ENCODE measurements at regions not wholly inside any gene's neighbourhood (a gene's known extent, or its start where the extent isn't known, plus 50 kb on each side); places are given as distances from the start of the nearest gene placed in this dataset.
"Not testable (repeated sequence)": the region's sequence is repeated elsewhere in the genome, so short reads cannot be mapped to it uniquely, and the experiment has no call there.

DNA sequence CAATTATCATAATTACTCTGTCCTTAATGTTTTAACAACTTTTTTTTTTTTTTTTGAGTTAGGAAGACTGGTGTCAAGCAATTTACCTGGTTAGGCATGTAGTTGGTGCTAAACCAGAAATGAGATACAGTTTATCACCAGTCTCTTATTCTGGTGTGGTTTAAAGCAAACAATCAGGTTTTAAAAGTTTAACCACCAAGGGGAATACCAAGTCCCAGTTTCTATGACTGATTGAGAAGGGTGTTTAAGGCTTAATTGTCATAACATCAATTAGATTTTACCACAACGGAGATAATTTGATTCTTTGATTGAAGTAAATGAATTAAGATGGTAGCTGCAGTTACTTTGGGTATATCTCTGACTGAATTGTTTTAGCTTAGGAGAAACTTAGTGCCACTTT is 197.8 kb downstream of the TFAP2B start:
- H3K4me1 Mint-ChIP-seq (ENCODE audit: low read depth), result no peaks in the 10 kb centered on the region
- H3K4me3 Mint-ChIP-seq, result no peak overlapping the region
- H3K27ac Mint-ChIP-seq, result no peak overlapping the region
- no peak for DNase-seq (ENCODE audit: low spot score)
- intact Hi-C loops (cut with micrococcal nuclease), result no loop called here
- no peaks in the 10 kb centered on the region for H3K9me3 Mint-ChIP-seq
- no peaks in the 10 kb centered on the region for H3K27me3 Mint-ChIP-seq (ENCODE audit: insufficient read depth)
- H3K36me3 Mint-ChIP-seq (ENCODE audit: low read depth), result no peaks in the 10 kb centered on the region

DNA sequence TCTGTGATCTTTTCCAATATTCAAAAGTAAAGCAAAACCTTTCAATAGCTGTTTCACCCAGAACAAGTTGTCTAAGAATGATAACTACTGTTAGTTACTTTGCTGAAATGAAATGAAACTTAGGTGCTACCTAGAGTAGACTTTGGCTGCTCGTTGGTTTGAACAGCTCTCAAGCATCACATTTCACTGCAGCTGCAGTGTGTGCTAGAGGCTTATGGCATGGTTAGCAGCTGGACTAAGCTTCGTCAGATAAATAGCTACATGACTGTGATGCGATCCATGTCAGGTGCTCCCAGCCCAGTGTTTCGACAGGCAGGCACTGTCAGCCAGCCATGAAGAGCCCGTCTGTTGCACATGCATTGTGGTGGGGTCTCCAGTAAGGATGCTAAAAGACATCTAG is 201.1 kb downstream of the TFAP2B start:
- intact Hi-C loops (cut with micrococcal nuclease), result no loop called here
- Mint-ChIP-seq H3K4me3 (no peak overlapping the region), H3K27me3 (ENCODE audit: insufficient read depth) (no peaks in the 10 kb centered on the region), H3K36me3 (ENCODE audit: low read depth) (no peaks in the 10 kb centered on the region), H3K4me1 (ENCODE audit: low read depth) (no peaks in the 10 kb centered on the region), H3K27ac (no peak overlapping the region), H3K9me3 (peaks cover 7% of the 10 kb centered on the region)
- no peak for DNase-seq (ENCODE audit: low spot score)

DNA sequence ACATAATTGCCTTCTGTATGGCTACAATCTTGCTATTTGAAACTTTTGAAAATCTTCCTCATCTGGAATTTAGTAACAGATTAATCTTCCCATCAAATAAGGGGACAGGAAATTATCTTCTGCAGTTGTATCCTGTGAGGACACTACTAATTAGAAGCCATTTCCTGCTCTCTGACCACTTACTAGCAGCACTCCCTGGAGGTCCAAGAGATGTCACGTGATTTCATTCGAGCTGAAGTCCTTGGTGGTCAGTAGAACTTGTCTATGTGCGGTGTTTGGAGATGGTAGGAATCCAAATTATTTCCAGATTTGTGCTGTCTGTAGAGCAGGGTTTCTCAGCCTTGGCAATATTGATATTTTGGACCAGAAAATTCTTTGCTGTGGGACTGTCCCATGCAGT is 202.5 kb downstream of the TFAP2B start:
- H3K36me3 Mint-ChIP-seq (ENCODE audit: low read depth), result no peaks in the 10 kb centered on the region
- H3K4me3 Mint-ChIP-seq, result no peak overlapping the region
- H3K4me1 Mint-ChIP-seq (ENCODE audit: low read depth), result no peaks in the 10 kb centered on the region
- intact Hi-C loops (cut with micrococcal nuclease), result no loop called here
- DNase-seq (ENCODE audit: low spot score), result no peak
- peaks cover 7% of the 10 kb centered on the region for H3K9me3 Mint-ChIP-seq
- no peaks in the 10 kb centered on the region for H3K27me3 Mint-ChIP-seq (ENCODE audit: insufficient read depth)
- no peak overlapping the region for H3K27ac Mint-ChIP-seq

GRCh38 chr6:51024126-51024525 is 205.5 kb downstream of the TFAP2B start:
- Mint-ChIP-seq H3K9me3 (peaks cover 7% of the 10 kb centered on the region), H3K36me3 (ENCODE audit: low read depth) (no peaks in the 10 kb centered on the region), H3K27ac (no peak overlapping the region), H3K27me3 (ENCODE audit: insufficient read depth) (no peaks in the 10 kb centered on the region), H3K4me3 (no peak overlapping the region), H3K4me1 (ENCODE audit: low read depth) (no peaks in the 10 kb centered on the region)
- intact Hi-C loops (cut with micrococcal nuclease), result no loop called here
- DNase-seq (ENCODE audit: low spot score), result no peak

GRCh38 chr6:51025082-51025777 is 206.6 kb downstream of the TFAP2B start:
- intact Hi-C loops (cut with micrococcal nuclease), result no loop called here
- DNase-seq (ENCODE audit: low spot score), result no peak
- H3K36me3 Mint-ChIP-seq (ENCODE audit: low read depth), result no peaks in the 10 kb centered on the region
- no peak overlapping the region for H3K27ac Mint-ChIP-seq
- no peak overlapping the region for H3K4me3 Mint-ChIP-seq
- H3K27me3 Mint-ChIP-seq (ENCODE audit: insufficient read depth), result no peaks in the 10 kb centered on the region
- H3K4me1 Mint-ChIP-seq (ENCODE audit: low read depth), result no peaks in the 10 kb centered on the region
- H3K9me3 Mint-ChIP-seq, result peaks cover 7% of the 10 kb centered on the region

DNA sequence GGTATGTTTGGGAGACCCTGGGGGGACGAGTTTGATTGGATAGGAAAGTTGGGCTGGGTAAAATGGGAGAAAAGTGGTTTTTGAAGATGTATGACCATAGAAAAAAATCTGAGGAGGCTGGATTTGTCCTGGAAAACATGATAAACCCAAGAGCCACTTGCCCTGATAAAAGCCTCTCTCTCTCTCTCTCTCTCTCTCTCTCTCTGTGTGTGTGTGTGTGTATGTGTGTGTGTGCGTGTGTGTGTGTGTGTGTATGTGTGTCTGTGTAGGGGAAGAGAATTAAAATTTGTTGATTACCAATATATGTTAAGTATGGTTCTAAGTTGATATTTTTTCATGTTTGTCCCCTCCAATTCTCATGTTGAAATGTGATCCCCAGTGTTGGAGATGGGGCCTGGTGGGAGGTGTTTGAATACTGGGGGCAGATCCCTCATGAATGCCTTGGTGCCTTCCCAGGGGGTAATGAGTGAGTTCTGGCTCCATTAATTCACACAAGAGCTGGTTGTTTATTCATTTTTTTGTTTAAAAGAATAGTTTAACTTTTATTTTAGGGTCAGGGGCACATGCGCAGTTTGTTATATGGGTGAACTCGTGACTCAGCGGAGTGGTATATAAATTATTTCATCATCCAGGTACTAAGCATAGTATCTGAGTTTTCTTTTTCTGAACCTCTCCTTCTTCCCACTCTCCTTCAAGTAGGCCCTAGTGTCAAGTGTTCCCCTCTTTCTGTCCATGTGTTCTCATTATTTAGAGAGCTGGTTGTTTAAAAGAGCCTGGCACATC is 208.8 kb downstream of the TFAP2B start:
- H3K4me1 Mint-ChIP-seq (ENCODE audit: low read depth), result no peaks in the 10 kb centered on the region
- no peak for DNase-seq (ENCODE audit: low spot score)
- H3K4me3 Mint-ChIP-seq, result no peak overlapping the region
- no peaks in the 10 kb centered on the region for H3K36me3 Mint-ChIP-seq (ENCODE audit: low read depth)
- no peak overlapping the region for H3K27ac Mint-ChIP-seq
- H3K9me3 Mint-ChIP-seq, result peaks cover 7% of the 10 kb centered on the region
- intact Hi-C loops (cut with micrococcal nuclease), result no loop called here
- no peaks in the 10 kb centered on the region for H3K27me3 Mint-ChIP-seq (ENCODE audit: insufficient read depth)

GRCh38 chr6:51028276-51028675 is 209.6 kb downstream of the TFAP2B start:
- no peaks in the 10 kb centered on the region for H3K36me3 Mint-ChIP-seq (ENCODE audit: low read depth)
- peaks cover 7% of the 10 kb centered on the region for H3K9me3 Mint-ChIP-seq
- no peak overlapping the region for H3K4me3 Mint-ChIP-seq
- H3K27me3 Mint-ChIP-seq (ENCODE audit: insufficient read depth), result no peaks in the 10 kb centered on the region
- no peak for DNase-seq (ENCODE audit: low spot score)
- no peaks in the 10 kb centered on the region for H3K4me1 Mint-ChIP-seq (ENCODE audit: low read depth)
- intact Hi-C loops (cut with micrococcal nuclease), result no loop called here
- no peak overlapping the region for H3K27ac Mint-ChIP-seq

- peaks cover under 1% of the 10 kb centered on the region for H3K9me3 Mint-ChIP-seq
- no peaks in the 10 kb centered on the region for H3K36me3 Mint-ChIP-seq (ENCODE audit: low read depth)
- H3K27me3 Mint-ChIP-seq (ENCODE audit: insufficient read depth), result no peaks in the 10 kb centered on the region
- DNase-seq (ENCODE audit: low spot score), result no peak
- no peak overlapping the region for H3K4me3 Mint-ChIP-seq
- no peaks in the 10 kb centered on the region for H3K4me1 Mint-ChIP-seq (ENCODE audit: low read depth)
- H3K27ac Mint-ChIP-seq, result no peak overlapping the region
- intact Hi-C loops (cut with micrococcal nuclease), result no loop called here
These were observed 210.9 kb downstream of the TFAP2B start for GRCh38 chr6:51029561-51029960.

DNA sequence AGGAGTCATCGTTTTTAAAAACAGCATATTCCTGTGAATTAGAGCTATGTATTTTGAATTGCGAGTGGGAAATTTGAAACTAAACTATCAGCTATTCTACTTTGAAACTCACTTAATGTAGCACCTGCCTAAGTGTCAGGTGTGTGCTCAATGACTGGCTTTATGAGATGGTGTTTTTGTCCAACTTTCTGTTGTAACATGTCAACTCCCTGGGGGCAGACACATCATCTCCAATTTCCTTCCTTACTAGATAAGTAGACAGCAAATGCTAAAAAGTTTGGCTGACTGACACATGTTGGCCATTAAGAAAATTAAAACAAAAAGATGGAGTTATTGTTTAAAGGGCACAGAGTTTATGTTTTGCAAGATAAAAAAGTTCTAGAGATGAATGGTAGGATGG is 226.9 kb downstream of the TFAP2B start:
- no peak for DNase-seq (ENCODE audit: low spot score)
- H3K36me3 Mint-ChIP-seq (ENCODE audit: low read depth), result no peaks in the 10 kb centered on the region
- H3K4me1 Mint-ChIP-seq (ENCODE audit: low read depth), result no peaks in the 10 kb centered on the region
- intact Hi-C loops (cut with micrococcal nuclease), result no loop called here
- no peaks in the 10 kb centered on the region for H3K9me3 Mint-ChIP-seq
- no peak overlapping the region for H3K27ac Mint-ChIP-seq
- no peaks in the 10 kb centered on the region for H3K27me3 Mint-ChIP-seq (ENCODE audit: insufficient read depth)
- no peak overlapping the region for H3K4me3 Mint-ChIP-seq

DNA sequence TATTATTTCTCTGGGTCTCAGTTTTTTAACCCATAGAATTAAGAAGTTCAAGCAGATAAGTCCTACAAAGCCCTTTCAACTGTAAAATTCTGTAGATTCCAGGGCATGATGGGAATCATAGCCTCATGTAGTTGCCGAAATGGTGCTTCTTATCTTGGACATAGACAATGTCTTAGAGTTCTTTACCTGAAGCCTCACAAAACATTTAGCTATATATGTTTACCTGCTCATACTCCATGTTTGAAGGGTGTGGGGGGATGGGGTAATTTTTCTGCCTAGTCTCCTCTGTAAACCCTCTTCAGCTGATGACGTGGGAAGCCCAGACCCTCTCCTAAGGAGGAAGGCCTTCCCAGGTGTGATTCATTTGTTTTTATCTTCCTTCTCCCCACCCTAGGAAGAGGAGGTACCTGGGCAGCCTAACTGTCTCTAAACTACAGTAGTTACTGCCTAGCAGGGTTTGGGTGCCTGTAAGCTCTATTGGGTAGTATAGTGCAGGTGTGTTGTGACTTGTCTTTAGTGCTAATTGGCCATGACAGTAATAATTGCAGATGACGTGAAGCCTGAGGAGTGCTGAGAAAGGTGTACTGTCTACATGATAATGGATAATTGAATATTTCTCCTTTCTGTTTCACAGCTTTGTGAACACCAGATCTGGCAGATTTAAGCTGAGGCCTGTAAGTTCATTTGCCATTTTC is 230.8 kb downstream of the TFAP2B start:
- no peak overlapping the region for H3K4me3 Mint-ChIP-seq
- no peaks in the 10 kb centered on the region for H3K36me3 Mint-ChIP-seq (ENCODE audit: low read depth)
- H3K27me3 Mint-ChIP-seq (ENCODE audit: insufficient read depth), result no peaks in the 10 kb centered on the region
- no peaks in the 10 kb centered on the region for H3K4me1 Mint-ChIP-seq (ENCODE audit: low read depth)
- intact Hi-C loops (cut with micrococcal nuclease), result no loop called here
- peaks cover 5% of the 10 kb centered on the region for H3K9me3 Mint-ChIP-seq
- no peak overlapping the region for H3K27ac Mint-ChIP-seq
- no peak for DNase-seq (ENCODE audit: low spot score)

GRCh38 chr6:51049983-51050877 is 231.6 kb downstream of the TFAP2B start:
- peaks cover 5% of the 10 kb centered on the region for H3K9me3 Mint-ChIP-seq
- no peak for DNase-seq (ENCODE audit: low spot score)
- H3K27ac Mint-ChIP-seq, result no peak overlapping the region
- H3K27me3 Mint-ChIP-seq (ENCODE audit: insufficient read depth), result no peaks in the 10 kb centered on the region
- H3K4me1 Mint-ChIP-seq (ENCODE audit: low read depth), result no peaks in the 10 kb centered on the region
- intact Hi-C loops (cut with micrococcal nuclease), result no loop called here
- no peaks in the 10 kb centered on the region for H3K36me3 Mint-ChIP-seq (ENCODE audit: low read depth)
- H3K4me3 Mint-ChIP-seq, result no peak overlapping the region

DNA sequence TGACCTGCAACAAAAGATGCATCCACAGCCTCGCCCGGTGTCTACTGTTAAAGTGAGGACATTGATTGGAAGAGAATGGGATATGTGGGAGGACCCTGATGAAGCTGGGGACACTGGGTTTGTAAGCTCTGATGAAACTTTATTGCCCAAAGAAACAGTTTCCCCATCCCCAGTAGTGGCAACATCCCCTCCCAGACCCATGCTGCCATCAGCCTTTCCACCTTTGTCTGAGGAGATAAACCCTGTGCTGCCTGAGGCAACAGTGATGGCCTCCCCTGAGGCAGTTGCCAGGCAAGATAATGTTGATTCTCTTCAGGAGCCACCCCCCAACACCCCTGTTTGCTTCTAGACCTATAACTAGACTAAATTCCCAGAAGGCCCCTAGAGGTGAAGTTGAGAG is 234.0 kb downstream of the TFAP2B start:
- intact Hi-C loops (cut with micrococcal nuclease); H3K4me3 Mint-ChIP-seq; H3K9me3 Mint-ChIP-seq; H3K4me1 Mint-ChIP-seq (ENCODE audit: low read depth); H3K36me3 Mint-ChIP-seq (ENCODE audit: low read depth); H3K27ac Mint-ChIP-seq; DNase-seq (ENCODE audit: low spot score); H3K27me3 Mint-ChIP-seq (ENCODE audit: insufficient read depth): not testable (repeated sequence)

Data from activated T-helper 1 cell treated with anti-CD3 and anti-CD28 coated beads, Interleukin-12 subunit alpha, Interleukin-12 subunit beta, Interleukin-2, Interleukin-4 antibody, amounts not matched to agents 30 ng/mL and 10 ng/mL and 1 ng/mL, durations not matched to agents 14 hours and 24 hours and 36 hours (primary cell).